ENCODE measurements at regions not wholly inside any gene's neighbourhood (a gene's known extent, or its start where the extent isn't known, plus 50 kb on each side); places are given as distances from the start of the nearest gene placed in this dataset.

DNA sequence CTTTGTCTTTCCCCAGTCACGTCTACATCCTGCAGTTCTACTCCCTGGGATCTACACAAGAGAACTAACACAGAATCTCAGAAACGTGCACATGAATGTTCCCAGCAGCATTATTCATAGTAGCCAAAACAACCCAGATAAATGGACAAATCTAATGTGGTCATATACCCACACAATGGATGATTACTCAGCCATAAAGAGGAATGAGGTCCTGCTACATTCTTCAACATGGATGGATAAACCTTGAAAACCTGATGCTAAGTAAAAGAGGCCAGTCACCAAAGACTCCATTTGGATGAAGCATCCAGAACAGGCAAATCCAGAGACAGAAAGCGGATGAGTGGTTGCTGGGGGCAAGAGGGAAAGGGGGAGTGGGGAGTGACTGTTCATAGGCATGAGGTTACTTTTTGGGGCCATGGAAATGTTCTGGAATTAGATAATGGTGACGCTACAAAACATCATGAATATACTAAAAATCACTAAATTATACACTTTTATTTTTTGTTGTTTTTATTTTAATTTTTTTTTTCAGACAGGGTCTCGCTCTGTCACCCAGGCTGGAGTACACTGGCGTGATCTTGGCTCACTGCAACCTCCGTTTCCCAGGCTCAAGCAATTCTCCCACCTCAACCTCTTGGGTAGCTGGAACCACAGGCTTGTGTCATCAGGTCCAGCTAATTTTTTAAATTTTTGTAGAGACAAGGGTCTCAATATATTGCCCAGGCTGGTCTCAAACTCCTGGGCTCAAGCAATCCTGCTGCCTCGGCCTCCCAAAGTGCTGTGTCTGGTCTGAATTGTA, 50.8 kb upstream of the DSN1 start:
- no peak for DNase-seq
- TF ChIP-seq, protein P1, sequence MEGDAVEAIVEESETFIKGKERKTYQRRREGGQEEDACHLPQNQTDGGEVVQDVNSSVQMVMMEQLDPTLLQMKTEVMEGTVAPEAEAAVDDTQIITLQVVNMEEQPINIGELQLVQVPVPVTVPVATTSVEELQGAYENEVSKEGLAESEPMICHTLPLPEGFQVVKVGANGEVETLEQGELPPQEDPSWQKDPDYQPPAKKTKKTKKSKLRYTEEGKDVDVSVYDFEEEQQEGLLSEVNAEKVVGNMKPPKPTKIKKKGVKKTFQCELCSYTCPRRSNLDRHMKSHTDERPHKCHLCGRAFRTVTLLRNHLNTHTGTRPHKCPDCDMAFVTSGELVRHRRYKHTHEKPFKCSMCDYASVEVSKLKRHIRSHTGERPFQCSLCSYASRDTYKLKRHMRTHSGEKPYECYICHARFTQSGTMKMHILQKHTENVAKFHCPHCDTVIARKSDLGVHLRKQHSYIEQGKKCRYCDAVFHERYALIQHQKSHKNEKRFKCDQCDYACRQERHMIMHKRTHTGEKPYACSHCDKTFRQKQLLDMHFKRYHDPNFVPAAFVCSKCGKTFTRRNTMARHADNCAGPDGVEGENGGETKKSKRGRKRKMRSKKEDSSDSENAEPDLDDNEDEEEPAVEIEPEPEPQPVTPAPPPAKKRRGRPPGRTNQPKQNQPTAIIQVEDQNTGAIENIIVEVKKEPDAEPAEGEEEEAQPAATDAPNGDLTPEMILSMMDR (IDR thresholded peaks at IDR 0.05; ENCODE audit: low read depth, low read length), result no peak
- Histone ChIP-seq H3K36me3 (peaks cover 43% of the 10 kb centered on the region), H3K27me3 (no peaks in the 10 kb centered on the region), H3K4me1 (no peaks in the 10 kb centered on the region), H3K9me3 (no peaks in the 10 kb centered on the region), H3K4me3 (ENCODE audit: low read depth, low read length) (no peak overlapping the region)

DNA sequence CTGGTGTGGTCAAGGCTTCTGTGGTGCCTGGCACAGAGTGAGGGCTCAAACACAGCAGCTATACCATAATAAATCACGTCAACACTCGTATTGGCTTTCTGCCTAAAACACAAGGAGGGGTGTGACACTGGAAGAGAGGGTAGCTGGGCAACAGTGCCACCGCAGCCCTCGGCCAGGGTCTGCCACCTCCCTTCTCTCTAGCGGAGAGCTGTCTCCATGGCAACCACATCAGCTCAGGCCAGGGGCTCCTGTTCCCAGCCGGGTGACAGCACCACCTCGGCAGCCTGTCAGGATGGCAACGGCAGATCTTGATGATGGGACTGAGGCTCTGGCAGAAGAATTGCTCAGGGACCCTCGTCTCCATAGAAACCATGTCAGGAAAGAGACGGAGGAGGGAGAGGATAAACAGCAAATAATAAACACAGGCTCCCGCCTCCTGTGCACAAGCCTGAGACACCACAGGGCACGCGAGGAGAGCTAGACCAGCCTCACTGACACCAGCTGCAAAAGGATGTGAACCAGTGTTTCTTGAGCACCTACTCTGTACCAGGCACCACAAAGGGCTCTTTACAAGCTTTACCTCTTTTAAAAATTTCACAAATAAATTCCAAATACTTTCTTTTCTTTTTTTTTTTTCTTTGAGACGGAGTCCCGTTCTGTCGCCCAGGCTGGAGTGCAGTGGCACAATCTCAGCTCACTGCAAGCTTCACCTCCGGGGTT, 50.4 kb upstream of the TLDC2 start:
- Histone ChIP-seq H3K4me3 (ENCODE audit: low read depth, low read length) (no peak overlapping the region), H3K4me1 (no peaks in the 10 kb centered on the region), H3K9me3 (no peaks in the 10 kb centered on the region), H3K36me3 (peaks cover 47% of the 10 kb centered on the region), H3K27me3 (no peaks in the 10 kb centered on the region)
- peak; percentile 86 for DNase-seq
- TF ChIP-seq, protein P1 (IDR thresholded peaks at IDR 0.05; ENCODE audit: low read depth, low read length), result no peak

All from BE2C (cell line).